BE2C (cell line): ENCODE measurements at regions not wholly inside any gene's neighbourhood (a gene's known extent, or its start where the extent isn't known, plus 50 kb on each side); places are given as distances from the start of the nearest gene placed in this dataset.

Source experiments
- DNase-seq: peaks from one replicate; pipeline ENCODE4 v3.0.0-alpha.2; 2020
- H3K27me3 ChIP-seq: fragments of 250-450 bp; sonication (Bioruptor Pico); 2 replicates; pipeline ENCODE4 v1.5.1; 2020; ENCODE audit warnings: mild to moderate bottlenecking
- H3K36me3 ChIP-seq: fragments of 250-450 bp; sonication (Bioruptor Pico); 2 replicates; pipeline ENCODE4 v1.5.1; 2020; ENCODE audit warnings: mild to moderate bottlenecking
- H3K4me1 ChIP-seq: fragments of 250-450 bp; sonication (Bioruptor Pico); 2 replicates; pipeline ENCODE4 v1.5.1; 2020
- H3K4me3 ChIP-seq: 2 replicates; pipeline ENCODE4 v1.5.1; 2011; ENCODE audit warnings: low read depth, low read length
- H3K9me3 ChIP-seq: fragments of 250-450 bp; sonication (Bioruptor Pico); 2 replicates; pipeline ENCODE4 v1.5.1; 2020
- CTCF ChIP-seq: IDR thresholded peaks from 2 replicates; pipeline ENCODE4 v1.5.1; 2012; ENCODE audit warnings: mild to moderate bottlenecking, low read depth, low read length

GRCh38 chr2:8469709-8470493, 212.0 kb upstream of the ID2 start:
- DNase-seq, result no peak
- H3K27me3 ChIP-seq, result no peaks in the 10 kb centered on the region
- no peak for TF ChIP-seq CTCF

GRCh38 chr2:8472545-8473323, 209.1 kb upstream of the ID2 start:
- Histone ChIP-seq H3K9me3 (no peaks in the 10 kb centered on the region), H3K27me3 (no peaks in the 10 kb centered on the region), H3K4me3 (no peak overlapping the region), H3K4me1 (peaks cover 4% of the 10 kb centered on the region; the same call in 1 of the 2 replicates), H3K36me3 (no peaks in the 10 kb centered on the region)
- DNase-seq, result no peak
- TF ChIP-seq CTCF, result no peak

More at GRCh38 chr2:8469709-8470493, 212.0 kb upstream of the ID2 start:
- Histone ChIP-seq H3K36me3 (no peaks in the 10 kb centered on the region), H3K9me3 (no peaks in the 10 kb centered on the region), H3K4me3 (no peak overlapping the region), H3K4me1 (no peaks in the 10 kb centered on the region)

GRCh38 chr2:8475349-8476031, 206.4 kb upstream of the ID2 start:
- Histone ChIP-seq H3K27me3 (no peaks in the 10 kb centered on the region), H3K36me3 (no peaks in the 10 kb centered on the region), H3K4me3 (no peak overlapping the region), H3K9me3 (no peaks in the 10 kb centered on the region), H3K4me1 (peaks cover 13% of the 10 kb centered on the region)
- DNase-seq, result no peak
- no peak for TF ChIP-seq CTCF

GRCh38 chr2:8477552-8478470, 204.0 kb upstream of the ID2 start:
- no peak for DNase-seq
- Histone ChIP-seq H3K36me3 (no peaks in the 10 kb centered on the region), H3K4me1 (peaks cover 13% of the 10 kb centered on the region), H3K27me3 (no peaks in the 10 kb centered on the region), H3K9me3 (no peaks in the 10 kb centered on the region), H3K4me3 (no peak overlapping the region)
- TF ChIP-seq CTCF, result no peak

GRCh38 chr2:8478471-8478793, 203.4 kb upstream of the ID2 start:
- no peaks in the 10 kb centered on the region for H3K36me3 ChIP-seq
- no peaks in the 10 kb centered on the region for H3K9me3 ChIP-seq
- H3K4me1 ChIP-seq, result peaks cover 13% of the 10 kb centered on the region
- no peak for DNase-seq
- H3K27me3 ChIP-seq, result no peaks in the 10 kb centered on the region
- no peak overlapping the region for H3K4me3 ChIP-seq
- no peak for TF ChIP-seq CTCF
